Gastroesophageal sphincter (tissue), 3 donors: ENCODE measurements at regions not wholly inside any gene's neighbourhood (a gene's known extent, or its start where the extent isn't known, plus 50 kb on each side); places are given as distances from the start of the nearest gene placed in this dataset.

ENCODE experiments used
- EP300 ChIP-seq: sonication (generic); formaldehyde crosslinking; IDR thresholded peaks from one replicate; pipeline ENCODE4 v1.6.1; 2017; ENCODE audit warnings: antibody characterized with exemption, mild to moderate bottlenecking
- POLR2A ChIP-seq, 2 donors: fragments of 450-650 bp; IDR thresholded peaks; one replicate each; pipeline ENCODE4 v1.6.1; 2017; ENCODE audit warnings: antibody characterized with exemption in 2 of 2, mild to moderate bottlenecking in 2 of 2, moderate library complexity in 1 of 2
- POLR2AphosphoS5 ChIP-seq: sonication (generic); formaldehyde crosslinking; IDR thresholded peaks from one replicate; pipeline ENCODE4 v1.6.1; 2017; ENCODE audit warnings: antibody characterized with exemption
- TF ChIP-seq, protein P1 (sequence below), 4 experiments: fragments of 200-600 bp in 2 of 4; fragments of 450-650 bp in 2 of 4; sonication (generic) in 1 of 4; IDR thresholded peaks; one replicate each; pipeline ENCODE4 v1.5.1; 2017 to 2019; ENCODE audit warnings: antibody characterized with exemption in 4 of 4, mild to moderate bottlenecking in 2 of 4, moderate library complexity in 2 of 4

DNA sequence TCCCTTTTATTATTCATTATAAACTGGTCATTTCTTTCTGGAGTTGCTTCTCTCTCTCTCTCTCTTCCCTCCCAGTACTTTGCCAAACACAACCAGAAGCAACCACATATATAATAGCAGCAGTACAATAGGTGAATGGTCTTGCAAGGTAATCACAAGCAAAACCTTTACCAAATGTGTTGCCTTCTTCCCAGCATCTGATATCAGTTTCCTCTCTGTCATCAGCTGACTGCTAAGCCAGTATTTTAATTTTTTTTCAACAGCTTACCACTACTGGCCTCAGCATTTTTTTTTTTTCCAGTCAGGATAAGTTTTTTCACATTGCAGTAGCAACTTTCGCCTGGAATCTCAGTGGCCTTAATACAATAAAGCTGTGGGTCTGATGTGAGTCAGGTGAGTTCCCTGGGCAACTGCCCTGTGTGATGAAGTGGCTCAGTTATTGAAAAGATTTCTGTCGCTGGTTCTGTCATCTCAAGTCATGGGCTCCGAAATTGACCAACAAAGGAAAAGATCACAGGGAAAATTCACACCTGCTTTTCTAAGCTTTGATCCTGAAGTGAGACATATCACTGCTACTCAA is 282.5 kb upstream of the AMIGO2 start:
- TF ChIP-seq POLR2A (IDR thresholded peaks at IDR 0.05): no peak
- TF ChIP-seq, protein P1, sequence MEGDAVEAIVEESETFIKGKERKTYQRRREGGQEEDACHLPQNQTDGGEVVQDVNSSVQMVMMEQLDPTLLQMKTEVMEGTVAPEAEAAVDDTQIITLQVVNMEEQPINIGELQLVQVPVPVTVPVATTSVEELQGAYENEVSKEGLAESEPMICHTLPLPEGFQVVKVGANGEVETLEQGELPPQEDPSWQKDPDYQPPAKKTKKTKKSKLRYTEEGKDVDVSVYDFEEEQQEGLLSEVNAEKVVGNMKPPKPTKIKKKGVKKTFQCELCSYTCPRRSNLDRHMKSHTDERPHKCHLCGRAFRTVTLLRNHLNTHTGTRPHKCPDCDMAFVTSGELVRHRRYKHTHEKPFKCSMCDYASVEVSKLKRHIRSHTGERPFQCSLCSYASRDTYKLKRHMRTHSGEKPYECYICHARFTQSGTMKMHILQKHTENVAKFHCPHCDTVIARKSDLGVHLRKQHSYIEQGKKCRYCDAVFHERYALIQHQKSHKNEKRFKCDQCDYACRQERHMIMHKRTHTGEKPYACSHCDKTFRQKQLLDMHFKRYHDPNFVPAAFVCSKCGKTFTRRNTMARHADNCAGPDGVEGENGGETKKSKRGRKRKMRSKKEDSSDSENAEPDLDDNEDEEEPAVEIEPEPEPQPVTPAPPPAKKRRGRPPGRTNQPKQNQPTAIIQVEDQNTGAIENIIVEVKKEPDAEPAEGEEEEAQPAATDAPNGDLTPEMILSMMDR (IDR thresholded peaks at IDR 0.05): no peak
- no peak for TF ChIP-seq EP300
- no peak for TF ChIP-seq POLR2AphosphoS5
